ENCODE measurements at regions not wholly inside any gene's neighbourhood (a gene's known extent, or its start where the extent isn't known, plus 50 kb on each side); places are given as distances from the start of the nearest gene placed in this dataset.

DNA sequence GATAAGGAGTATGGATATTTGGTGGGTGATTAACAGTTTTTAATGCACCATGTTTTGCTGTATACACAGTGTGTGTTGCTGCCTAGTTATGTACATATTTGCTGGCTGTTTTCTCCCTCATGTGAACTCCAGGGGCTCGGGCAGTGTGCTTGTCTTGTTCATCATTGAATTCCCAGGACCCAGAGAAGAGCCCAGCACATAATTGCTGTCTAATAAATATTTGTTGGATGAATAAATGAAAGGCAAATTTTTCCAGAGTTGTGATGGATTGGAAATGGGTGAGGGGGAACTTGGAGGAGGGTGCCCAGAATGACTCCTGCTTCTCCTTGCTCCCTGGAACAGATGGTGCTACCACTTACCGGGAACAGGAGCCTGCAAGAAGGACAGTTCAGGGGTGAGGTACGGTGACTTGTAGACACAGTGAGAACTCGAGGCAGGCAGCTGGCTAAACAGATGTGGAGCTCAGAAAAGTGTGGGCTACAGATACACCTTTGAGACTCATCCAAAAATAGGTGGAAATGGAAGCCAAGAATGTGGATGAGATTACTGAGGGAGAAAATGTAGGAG is 586.8 kb upstream of the MGMT start:
- no peak overlapping the region for H3K4me3 ChIP-seq (ENCODE audit: low read length)
- TF ChIP-seq CTCF (conservative IDR thresholded peaks at IDR 0.05; ENCODE audit: low read depth, low read length): no peak
- no peak for DNase-seq (ENCODE audit: low read depth)

- no peak for TF ChIP-seq CTCF (conservative IDR thresholded peaks at IDR 0.05; ENCODE audit: low read depth, low read length)
- H3K4me3 ChIP-seq (ENCODE audit: low read length): no peak overlapping the region
- no peak for DNase-seq (ENCODE audit: low read depth)
These were observed 586.0 kb upstream of the MGMT start for GRCh38 chr10:128881086-128881485.

DNA sequence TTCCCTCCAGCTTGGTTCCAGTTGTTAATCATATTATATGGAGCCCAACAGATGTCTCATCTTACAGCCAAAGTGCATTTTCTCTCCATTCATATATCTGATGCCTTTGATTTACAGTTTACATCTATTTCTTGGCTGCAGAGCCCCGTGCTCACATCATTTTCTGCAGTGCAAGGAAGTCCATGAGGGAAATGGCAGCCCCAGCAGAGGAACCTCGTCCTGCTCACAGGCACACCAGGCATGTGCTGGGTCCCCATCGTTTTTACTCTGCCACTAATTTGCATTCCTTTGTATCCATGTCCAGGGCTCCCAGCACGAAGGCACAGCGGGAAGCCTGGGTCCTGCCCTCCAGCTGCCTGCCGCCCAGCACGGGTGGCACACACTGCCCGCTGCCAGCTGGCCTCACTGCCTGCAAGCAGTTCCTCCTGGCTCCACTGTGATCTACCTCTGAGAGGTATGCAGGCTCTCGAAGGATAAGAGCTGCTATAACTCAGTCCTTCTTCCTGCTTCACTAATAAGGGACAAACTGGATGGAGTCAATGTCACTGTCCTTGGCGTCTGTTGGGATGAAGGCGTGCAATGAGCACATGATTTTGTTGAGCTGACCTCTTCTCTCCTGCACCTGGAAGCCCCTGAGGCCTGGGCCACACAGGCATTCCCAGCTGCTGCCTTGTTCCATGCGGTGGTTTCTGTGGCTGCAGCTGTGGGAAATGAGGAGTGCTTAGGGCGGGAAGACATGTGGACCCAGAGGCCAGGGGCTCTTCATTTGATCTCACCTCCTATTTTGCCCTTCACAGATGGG is 583.6 kb upstream of the MGMT start:
- DNase-seq (ENCODE audit: low read depth): no peak
- no peak for TF ChIP-seq CTCF (conservative IDR thresholded peaks at IDR 0.05; ENCODE audit: low read depth, low read length)
- no peak overlapping the region for H3K4me3 ChIP-seq (ENCODE audit: low read length)

GRCh38 chr10:128884033-128884425 is 583.0 kb upstream of the MGMT start:
- DNase-seq (ENCODE audit: low read depth): no peak
- no peak overlapping the region for H3K4me3 ChIP-seq (ENCODE audit: low read length)
- TF ChIP-seq CTCF (conservative IDR thresholded peaks at IDR 0.05; ENCODE audit: low read depth, low read length): no peak

GRCh38 chr10:128884496-128885072 is 582.5 kb upstream of the MGMT start:
- TF ChIP-seq CTCF (conservative IDR thresholded peaks at IDR 0.05; ENCODE audit: low read depth, low read length): no peak
- no peak for DNase-seq (ENCODE audit: low read depth)
- H3K4me3 ChIP-seq (ENCODE audit: low read length): no peak overlapping the region

- no peak for TF ChIP-seq CTCF (conservative IDR thresholded peaks at IDR 0.05; ENCODE audit: low read depth, low read length)
- no peak for DNase-seq (ENCODE audit: low read depth)
- no peak overlapping the region for H3K4me3 ChIP-seq (ENCODE audit: low read length)
These were observed 581.2 kb upstream of the MGMT start for GRCh38 chr10:128885573-128886555.
